ENCODE measurements at regions not wholly inside any gene's neighbourhood (a gene's known extent, or its start where the extent isn't known, plus 50 kb on each side); places are given as distances from the start of the nearest gene placed in this dataset.

- CTCF ChIA-PET, result no interaction called here
These were observed 398.5 kb downstream of the HAPSTR1 start for GRCh38 chr16:9489835-9490467.

More at GRCh38 chr16:9489835-9490467, 398.5 kb downstream of the HAPSTR1 start:
- Histone ChIP-seq H4K20me1 (replicated peaks; ENCODE audit: control insufficient read depth, extremely low read depth, insufficient read depth, low read length) (no peaks in the 10 kb centered on the region), H3K9me1 (replicated peaks; ENCODE audit: control insufficient read depth, extremely low read depth, insufficient read depth, low read length) (no peaks in the 10 kb centered on the region), H3K4me3 (replicated peaks in 1 of 3; ENCODE audit: insufficient read depth in 1 of 3, low read depth in 1 of 3, low read length in 3 of 3) (no peak overlapping the region), H3K4me2 (ENCODE audit: insufficient read depth, low read length) (no peak overlapping the region), H3K27me3 (ENCODE audit: control insufficient read depth in 2 of 2, insufficient read depth in 2 of 2, low read length in 2 of 2) (no peaks in the 10 kb centered on the region), H3K4me1 (ENCODE audit: control insufficient read depth, extremely low read depth, insufficient read depth, low read length) (no peaks in the 10 kb centered on the region), H3K9me3 (replicated peaks; ENCODE audit: control insufficient read depth, insufficient read depth, low read length) (no peaks in the 10 kb centered on the region), H3K27ac (ENCODE audit: insufficient read depth, low read depth, low read length) (no peak overlapping the region), H3K9ac (replicated peaks; ENCODE audit: extremely low read depth, insufficient read depth, low read length) (no peak overlapping the region), H3K79me2 (ENCODE audit: control insufficient read depth, insufficient read depth, low read length) (no peaks in the 10 kb centered on the region), H2AFZ (ENCODE audit: low read depth, low read length) (no peak overlapping the region), H3K36me3 (ENCODE audit: control insufficient read depth in 2 of 2, extremely low read depth in 1 of 2, insufficient read depth in 2 of 2, low read length in 2 of 2) (no peaks in the 10 kb centered on the region)
- dilution Hi-C loops (cut with MboI; ENCODE audit: extremely low pct_ligation_motif_present, low sequenced_read_pairs), result no loop called here
- no peak for DNase-seq (ENCODE audit: low read depth, low spot score)
- TF ChIP-seq CTCF (IDR thresholded peaks at IDR 0.05; ENCODE audit: extremely low read depth in 1 of 2, insufficient read depth in 1 of 2, low read depth in 1 of 2, low read length in 2 of 2) (no peak), GATA2 (IDR thresholded peaks at IDR 0.05; ENCODE audit: insufficient read depth, insufficient read length, low read depth, low read length) (no peak), MYC (IDR thresholded peaks at IDR 0.05; ENCODE audit: low read depth, low read length) (no peak), POLR2AphosphoS5 (IDR thresholded peaks at IDR 0.05; ENCODE audit: insufficient read depth, low read depth, low read length) (no peak), JUN (IDR thresholded peaks at IDR 0.05; ENCODE audit: borderline replicate concordance, insufficient read depth, insufficient read length, low read depth) (no peak), FOS (IDR thresholded peaks at IDR 0.05; ENCODE audit: borderline replicate concordance, insufficient read depth, low read length) (no peak)
- TF ChIP-seq, protein P1, sequence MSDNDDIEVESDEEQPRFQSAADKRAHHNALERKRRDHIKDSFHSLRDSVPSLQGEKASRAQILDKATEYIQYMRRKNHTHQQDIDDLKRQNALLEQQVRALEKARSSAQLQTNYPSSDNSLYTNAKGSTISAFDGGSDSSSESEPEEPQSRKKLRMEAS (IDR thresholded peaks at IDR 0.05; ENCODE audit: insufficient read depth, insufficient read length), result no peak
- POLR2A ChIA-PET, result no interaction called here
- no TSS peak for BruUV-seq (replicated peaks)
- intact Hi-C loops (cut with micrococcal nuclease), result no loop called here
- FAIRE-seq, result no peak
